PC-9 (cell line): ENCODE measurements at regions not wholly inside any gene's neighbourhood (a gene's known extent, or its start where the extent isn't known, plus 50 kb on each side); places are given as distances from the start of the nearest gene placed in this dataset.

Experiments used
- CTCF ChIP-seq: fragments of 200-600 bp; sonication (generic); conservative IDR thresholded peaks from 2 replicates; pipeline ENCODE4 v1.6.1; 2017; ENCODE audit warnings: mixed run types, antibody characterized with exemption, mild to moderate bottlenecking, moderate library complexity
- EZH2 ChIP-seq: fragments of 200-600 bp; sonication (generic); IDR thresholded peaks from 2 replicates; pipeline ENCODE4 v1.8.0; 2017; ENCODE audit warnings: antibody characterized with exemption, low read depth

- TF ChIP-seq CTCF = no peak
- no peak for TF ChIP-seq EZH2
Measured at GRCh38 chr1:170471398-170472053, 60.4 kb upstream of the GORAB start.
